Esophagus squamous epithelium (tissue), 4 donors: ENCODE measurements at regions not wholly inside any gene's neighbourhood (a gene's known extent, or its start where the extent isn't known, plus 50 kb on each side); places are given as distances from the start of the nearest gene placed in this dataset.

Source experiments
- CTCF ChIP-seq, 6 experiments: fragments of 450-650 bp in 4 of 6; fragments of 200-600 bp in 2 of 6; sonication (generic) in 2 of 6; IDR thresholded peaks; one replicate each; pipeline ENCODE4 v1.5.1; 2016 to 2019; ENCODE audit warnings: antibody characterized with exemption in 6 of 6, mild to moderate bottlenecking in 4 of 6, moderate library complexity in 4 of 6
- POLR2A ChIP-seq, 4 donors: fragments of 450-650 bp; IDR thresholded peaks; one replicate each; pipeline ENCODE4 v1.6.1; 2017; ENCODE audit warnings: antibody characterized with exemption in 4 of 4, mild to moderate bottlenecking in 4 of 4, moderate library complexity in 3 of 4

DNA sequence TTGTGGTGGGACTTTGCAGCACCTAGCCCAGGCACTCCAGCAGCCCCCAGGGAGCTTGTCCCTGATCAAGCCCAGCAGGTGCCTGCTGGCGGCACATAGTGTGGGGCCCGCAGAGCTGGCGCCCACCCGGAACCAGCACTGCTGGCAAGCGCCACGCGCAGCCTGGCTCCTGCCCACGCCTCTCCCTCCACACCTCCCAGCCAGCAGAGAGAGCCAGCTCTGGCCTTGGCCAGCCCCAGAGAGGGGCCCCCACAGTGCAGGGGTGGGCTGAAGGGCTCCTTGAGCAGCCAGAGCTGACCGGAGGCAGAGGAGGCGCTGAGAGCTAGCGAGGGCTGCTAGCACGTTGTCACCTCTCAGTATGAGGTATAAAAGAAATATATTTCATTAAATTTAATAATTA lies 716.5 kb upstream of the MAP3K7 start:
- TF ChIP-seq CTCF (IDR thresholded peaks at IDR 0.05) (no peak), POLR2A (IDR thresholded peaks at IDR 0.05) (no peak)
